ENCODE measurements at regions not wholly inside any gene's neighbourhood (a gene's known extent, or its start where the extent isn't known, plus 50 kb on each side); places are given as distances from the start of the nearest gene placed in this dataset.

GRCh38 chr1:18045203-18045602 lies 62.4 kb upstream of the IGSF21 start:
- H3K27ac ChIP-seq (ENCODE audit: extremely low read depth, low read depth, low read length): no peak overlapping the region
- ChIA-PET CTCF (no interaction called here), POLR2A (no interaction called here)
- no peak for TF ChIP-seq KLF7 (tag by site-specific recombination; IDR thresholded peaks at IDR 0.05; ENCODE audit: borderline replicate concordance)
- TF ChIP-seq YY1 (tag by site-specific recombination; IDR thresholded peaks at IDR 0.05): no peak
- TF ChIP-seq SP3 (tag by site-specific recombination; IDR thresholded peaks at IDR 0.05): no peak
- TF ChIP-seq ZNF670 (tag by site-specific recombination; IDR thresholded peaks at IDR 0.05; ENCODE audit: low read depth): no peak
- TF ChIP-seq ZSCAN23 (tag by site-specific recombination; IDR thresholded peaks at IDR 0.05): no peak
- no peak for TF ChIP-seq ZNF132 (tag by site-specific recombination; IDR thresholded peaks at IDR 0.05; ENCODE audit: borderline replicate concordance)
- no peak for TF ChIP-seq ZNF596 (tag by site-specific recombination; IDR thresholded peaks at IDR 0.05)
- TF ChIP-seq ZNF621 (tag by site-specific recombination; IDR thresholded peaks at IDR 0.05): no peak
- no peak for TF ChIP-seq ZFP3 (tag by site-specific recombination; IDR thresholded peaks at IDR 0.05; ENCODE audit: low read depth)
- no peaks in the 10 kb centered on the region for H3K4me1 ChIP-seq (ENCODE audit: control insufficient read depth, insufficient read depth, low read length)
- H3K9me3 ChIP-seq (ENCODE audit: control insufficient read depth, insufficient read depth, low read depth, low read length): no peaks in the 10 kb centered on the region
- H3K36me3 ChIP-seq (ENCODE audit: control insufficient read depth in 2 of 2, insufficient read depth in 1 of 2, low read length in 2 of 2): no peaks in the 10 kb centered on the region
- H3K4me3 ChIP-seq (ENCODE audit: low read depth, low read length): no peak overlapping the region

GRCh38 chr1:18045621-18046020 lies 62.0 kb upstream of the IGSF21 start:
- TF ChIP-seq, protein P1, sequence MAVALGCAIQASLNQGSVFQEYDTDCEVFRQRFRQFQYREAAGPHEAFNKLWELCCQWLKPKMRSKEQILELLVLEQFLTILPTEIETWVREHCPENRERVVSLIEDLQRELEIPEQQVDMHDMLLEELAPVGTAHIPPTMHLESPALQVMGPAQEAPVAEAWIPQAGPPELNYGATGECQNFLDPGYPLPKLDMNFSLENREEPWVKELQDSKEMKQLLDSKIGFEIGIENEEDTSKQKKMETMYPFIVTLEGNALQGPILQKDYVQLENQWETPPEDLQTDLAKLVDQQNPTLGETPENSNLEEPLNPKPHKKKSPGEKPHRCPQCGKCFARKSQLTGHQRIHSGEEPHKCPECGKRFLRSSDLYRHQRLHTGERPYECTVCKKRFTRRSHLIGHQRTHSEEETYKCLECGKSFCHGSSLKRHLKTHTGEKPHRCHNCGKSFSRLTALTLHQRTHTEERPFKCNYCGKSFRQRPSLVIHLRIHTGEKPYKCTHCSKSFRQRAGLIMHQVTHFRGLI (tag by site-specific recombination; IDR thresholded peaks at IDR 0.05): peak; percentile 82
- no peak for TF ChIP-seq ZNF624 (tag by site-specific recombination; IDR thresholded peaks at IDR 0.05)
- TF ChIP-seq ZNF391 (tag by site-specific recombination; IDR thresholded peaks at IDR 0.05; ENCODE audit: borderline replicate concordance, low read depth): no peak
- ChIA-PET POLR2A (no interaction called here), CTCF (no interaction called here)
- Histone ChIP-seq H3K27ac (ENCODE audit: extremely low read depth, low read depth, low read length) (no peak overlapping the region), H3K36me3 (ENCODE audit: control insufficient read depth in 2 of 2, insufficient read depth in 1 of 2, low read length in 2 of 2) (no peaks in the 10 kb centered on the region), H3K4me3 (ENCODE audit: low read depth, low read length) (no peak overlapping the region), H3K9me3 (ENCODE audit: control insufficient read depth, insufficient read depth, low read depth, low read length) (no peaks in the 10 kb centered on the region), H3K4me1 (ENCODE audit: control insufficient read depth, insufficient read depth, low read length) (no peaks in the 10 kb centered on the region)

- CTCF ChIA-PET: no interaction called here
- TF ChIP-seq SETDB1 (IDR thresholded peaks at IDR 0.05; ENCODE audit: insufficient read length, low read length): no peak
- Histone ChIP-seq H3K4me1 (ENCODE audit: control insufficient read depth, insufficient read depth, low read length) (no peaks in the 10 kb centered on the region), H3K36me3 (ENCODE audit: control insufficient read depth in 2 of 2, insufficient read depth in 1 of 2, low read length in 2 of 2) (no peaks in the 10 kb centered on the region), H3K27ac (ENCODE audit: extremely low read depth, low read depth, low read length) (no peak overlapping the region), H3K9me3 (ENCODE audit: control insufficient read depth, insufficient read depth, low read depth, low read length) (no peaks in the 10 kb centered on the region), H3K4me3 (ENCODE audit: low read depth, low read length) (no peak overlapping the region)
- POLR2A ChIA-PET: no interaction called here
Measured at GRCh38 chr1:18047122-18047521, 60.5 kb upstream of the IGSF21 start.

DNA sequence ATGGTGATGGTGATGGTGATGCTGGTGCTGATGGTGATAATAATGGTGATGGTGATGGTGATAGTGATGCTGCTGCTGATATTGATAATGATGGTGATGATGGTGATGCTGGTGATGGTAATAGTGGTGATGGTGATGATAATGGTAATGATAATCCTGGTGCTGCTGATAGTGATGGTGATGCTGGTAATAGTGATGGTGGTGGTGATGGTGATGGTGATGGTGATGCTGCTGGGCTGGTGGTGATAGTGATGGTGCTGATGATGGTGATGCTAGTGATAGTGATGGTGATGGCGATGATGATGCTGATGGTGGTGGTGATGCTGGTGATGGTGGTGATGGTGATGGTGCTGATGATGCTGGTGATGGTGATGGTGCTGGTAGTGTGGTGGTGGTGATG lies 58.4 kb upstream of the IGSF21 start:
- no peaks in the 10 kb centered on the region for H3K9me3 ChIP-seq (ENCODE audit: control insufficient read depth, insufficient read depth, low read depth, low read length)
- H3K4me3 ChIP-seq (ENCODE audit: low read depth, low read length): no peak overlapping the region
- ChIA-PET CTCF (no interaction called here), POLR2A (no interaction called here)
- no peak overlapping the region for H3K27ac ChIP-seq (ENCODE audit: extremely low read depth, low read depth, low read length)
- TF ChIP-seq HOXC10 (CRISPR knock-in tag; IDR thresholded peaks at IDR 0.05) (no peak), ZNF776 (tag by site-specific recombination; IDR thresholded peaks at IDR 0.05; ENCODE audit: borderline replicate concordance) (0 out of 2 replicates have a peak, but pooled peaks have one; percentile 58), ZNF416 (tag by site-specific recombination; IDR thresholded peaks at IDR 0.05) (no peak), KLF7 (tag by site-specific recombination; IDR thresholded peaks at IDR 0.05; ENCODE audit: borderline replicate concordance) (no peak), GLIS1 (tag by site-specific recombination; IDR thresholded peaks at IDR 0.05) (no peak), ZNF423 (tag by site-specific recombination; IDR thresholded peaks at IDR 0.05) (no peak), ZNF571 (tag by site-specific recombination; IDR thresholded peaks at IDR 0.05) (0 out of 2 replicates have a peak, but pooled peaks have one; percentile 41), ZNF221 (tag by site-specific recombination; IDR thresholded peaks at IDR 0.05; ENCODE audit: borderline replicate concordance) (no peak)
- H3K4me1 ChIP-seq (ENCODE audit: control insufficient read depth, insufficient read depth, low read length): no peaks in the 10 kb centered on the region
- no peaks in the 10 kb centered on the region for H3K36me3 ChIP-seq (ENCODE audit: control insufficient read depth in 2 of 2, insufficient read depth in 1 of 2, low read length in 2 of 2)
